ENCODE measurements at regions not wholly inside any gene's neighbourhood (a gene's known extent, or its start where the extent isn't known, plus 50 kb on each side); places are given as distances from the start of the nearest gene placed in this dataset.
"Not testable (repeated sequence)": the region's sequence is repeated elsewhere in the genome, so short reads cannot be mapped to it uniquely, and the experiment has no call there.

DNA sequence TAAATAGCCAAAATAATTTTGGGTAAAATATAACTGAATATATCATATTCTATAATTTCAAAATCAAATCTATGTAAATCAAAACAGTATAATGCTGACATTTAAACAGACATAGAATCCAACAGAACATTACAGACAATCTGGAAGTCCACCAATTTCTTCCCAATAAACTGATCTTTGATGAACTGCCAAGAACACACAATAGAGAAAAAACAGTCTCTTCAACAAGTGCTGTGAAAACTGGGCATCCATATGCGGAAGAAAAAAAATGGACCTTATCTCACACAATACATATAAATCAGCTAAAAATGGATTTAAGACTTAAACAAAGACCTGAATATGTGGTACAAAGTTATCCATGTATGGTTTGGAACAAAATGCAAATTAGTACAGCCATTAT lies 1022.7 kb downstream of the TMEM121 start:
- DNase-seq (ENCODE audit: insufficient read length, low spot score) (no peak), FAIRE-seq (no peak)

DNA sequence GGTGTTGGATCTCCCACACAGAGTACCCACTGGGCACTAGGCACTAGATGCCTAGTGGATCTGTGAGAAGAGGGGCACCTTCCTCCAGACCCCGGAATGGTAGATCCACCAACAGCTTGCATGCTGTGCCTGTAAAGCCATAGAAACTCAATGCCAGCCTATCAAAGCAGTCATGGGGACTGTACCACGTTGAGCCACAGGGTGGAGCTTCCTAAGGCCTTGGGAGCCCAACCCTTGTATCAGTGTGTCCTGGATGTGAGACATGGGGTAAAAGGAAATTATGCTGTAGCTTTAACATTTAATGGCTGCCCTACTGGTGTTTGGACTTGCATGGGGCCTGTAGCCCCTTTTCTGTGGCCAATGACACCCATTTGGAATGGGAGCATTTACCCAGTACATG lies 1024.9 kb downstream of the TMEM121 start:
- FAIRE-seq: no peak
- DNase-seq (ENCODE audit: insufficient read length, low spot score): no peak

DNA sequence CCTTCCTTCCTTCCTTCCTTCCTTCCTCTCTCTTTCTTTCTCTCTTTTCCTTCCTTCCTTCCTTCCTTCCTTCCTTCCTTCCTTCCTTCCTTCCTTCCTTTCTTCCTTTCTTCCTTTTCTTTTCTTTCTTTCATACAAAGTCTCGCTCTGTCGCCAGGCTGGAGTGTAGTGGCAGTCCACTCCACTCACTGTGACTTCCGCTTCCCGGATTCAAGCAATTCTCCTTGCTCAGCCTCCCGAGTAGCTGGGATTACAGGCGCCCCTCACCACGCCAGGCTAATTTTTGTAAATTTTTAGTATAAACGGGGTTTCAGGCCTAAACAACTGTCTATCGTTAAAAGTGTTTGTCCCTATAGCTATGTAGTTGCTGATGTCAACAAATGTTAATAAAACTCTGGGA lies 1029.8 kb downstream of the TMEM121 start:
- FAIRE-seq; DNase-seq (ENCODE audit: insufficient read length, low spot score): not testable (repeated sequence)

- no peak for FAIRE-seq
Measured at GRCh38 chr14:106556665-106557289, 1030.4 kb downstream of the TMEM121 start.

DNA sequence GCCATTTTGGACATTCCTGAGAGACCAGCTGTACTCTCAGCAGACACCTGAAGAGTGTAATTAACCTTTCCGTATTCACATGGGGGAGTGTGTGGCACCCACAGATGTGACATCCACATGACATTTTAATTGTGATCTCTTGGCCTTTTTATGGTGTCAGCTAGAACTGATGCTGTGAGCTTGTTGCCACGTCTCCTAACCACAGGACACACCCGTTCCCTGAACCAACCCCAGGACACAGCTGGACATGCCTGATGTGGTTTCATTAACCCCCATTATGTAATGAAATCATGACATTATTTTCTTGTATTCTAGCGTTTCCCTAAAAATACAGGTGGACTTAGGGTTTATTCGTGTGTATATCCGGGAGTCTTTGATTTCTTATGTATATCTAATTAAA lies 1036.1 kb downstream of the TMEM121 start:
- FAIRE-seq: no peak
- DNase-seq (ENCODE audit: insufficient read length, low spot score): no peak

More at GRCh38 chr14:106556665-106557289, 1030.4 kb downstream of the TMEM121 start:
- DNase-seq (ENCODE audit: insufficient read length, low spot score): no peak

DNA sequence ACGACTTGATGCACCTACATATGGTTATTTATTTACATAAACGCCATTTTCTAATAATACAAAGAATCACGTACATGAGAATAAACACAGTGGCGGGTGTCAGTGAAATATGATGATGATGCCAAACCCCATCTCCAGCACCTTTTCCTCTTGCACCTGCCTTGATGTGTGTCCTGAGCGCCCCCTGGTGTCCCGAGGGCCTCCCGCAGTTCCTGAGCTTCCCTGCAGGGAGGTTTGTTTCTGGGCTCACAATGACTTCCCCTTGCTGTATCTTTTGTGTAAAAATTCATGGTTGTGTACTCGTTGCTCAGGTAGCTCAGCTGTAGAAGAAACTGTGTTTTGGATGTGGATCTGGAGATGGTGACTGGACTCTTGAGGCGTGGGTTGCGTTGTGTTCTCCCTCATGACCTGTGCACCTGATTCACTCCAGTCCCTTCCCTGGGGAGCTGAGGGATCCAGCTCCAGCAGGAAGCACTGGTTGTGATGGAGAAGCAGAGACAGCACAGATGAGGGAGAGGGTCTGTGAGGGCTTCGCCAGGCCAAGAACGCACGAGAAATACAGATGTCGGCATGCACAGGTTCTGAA lies 1037.8 kb downstream of the TMEM121 start:
- no peak for FAIRE-seq
- no peak for DNase-seq (ENCODE audit: insufficient read length, low spot score)

- DNase-seq (ENCODE audit: insufficient read length, low spot score): no peak
- FAIRE-seq: no peak
Measured at GRCh38 chr14:106578481-106578880, 1052.1 kb downstream of the TMEM121 start.

DNA sequence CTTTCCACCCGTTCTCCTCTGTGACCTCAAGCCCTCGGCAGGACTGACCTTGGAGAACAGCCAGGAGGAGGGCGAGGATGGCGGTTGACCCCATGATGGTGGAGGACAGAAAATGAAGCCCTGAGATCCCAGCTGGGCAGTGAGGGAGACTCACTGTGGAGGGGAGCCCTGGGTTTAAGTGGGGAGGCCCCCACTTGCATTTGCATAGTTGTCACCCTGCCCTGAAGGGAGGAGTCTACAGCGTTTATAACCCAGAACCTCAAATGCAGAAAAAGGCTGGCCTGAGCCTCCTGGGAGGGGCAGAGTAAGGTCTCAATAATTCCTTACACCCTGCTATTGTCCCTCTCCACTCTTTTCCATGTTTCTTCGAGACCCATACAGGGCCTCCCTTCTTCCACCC lies 1052.7 kb downstream of the TMEM121 start:
- FAIRE-seq: no peak
- DNase-seq (ENCODE audit: insufficient read length, low spot score): no peak

DNA sequence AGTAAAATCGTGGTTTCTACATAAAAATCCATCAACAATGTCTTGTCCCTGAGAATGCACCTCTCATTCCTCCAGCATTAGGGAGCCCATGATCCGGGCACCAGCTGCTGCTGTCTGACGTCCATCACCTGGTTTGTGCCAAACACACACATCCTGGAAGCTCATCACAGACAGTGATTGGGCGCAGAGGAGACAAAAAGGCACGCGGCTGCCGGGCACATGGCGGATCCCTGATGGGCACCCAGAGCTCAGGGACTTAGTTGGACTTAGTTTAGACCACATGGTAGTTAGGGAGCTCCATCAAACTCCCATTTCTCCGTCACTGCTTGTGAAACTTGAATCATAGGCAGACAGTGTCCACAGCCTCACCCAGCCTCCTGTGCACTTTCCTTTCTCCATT lies 1059.3 kb downstream of the TMEM121 start:
- DNase-seq (ENCODE audit: insufficient read length, low spot score): no peak
- no peak for FAIRE-seq

DNA sequence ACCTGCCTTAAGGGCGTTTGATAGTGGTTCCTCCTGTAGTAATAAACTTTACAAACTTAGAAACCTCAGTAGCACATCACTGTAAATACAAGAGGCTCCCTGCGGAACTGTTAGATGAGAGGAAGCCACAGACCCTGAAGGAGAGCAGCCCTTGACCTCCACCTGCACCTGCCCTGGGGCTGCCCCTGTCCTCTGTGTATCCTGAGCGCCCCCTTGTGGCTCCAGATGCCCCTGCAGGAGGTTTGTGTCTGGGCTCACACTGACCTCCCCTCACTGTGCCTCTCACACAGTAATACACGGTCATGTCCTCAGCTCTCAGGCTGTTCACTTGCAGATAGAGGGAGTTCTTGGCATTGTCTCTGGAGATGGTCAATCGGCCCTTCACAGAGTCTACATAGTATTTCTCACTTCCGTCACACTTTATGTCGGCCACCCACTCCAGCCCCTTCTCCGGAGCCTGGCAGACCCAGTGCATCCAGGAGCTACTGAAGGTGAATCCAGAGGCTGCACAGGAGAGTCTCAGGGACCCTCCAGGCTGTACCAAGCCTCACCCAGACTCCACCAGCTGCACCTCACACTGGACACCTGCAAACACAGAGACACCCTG lies 1059.8 kb downstream of the TMEM121 start:
- FAIRE-seq (no peak), DNase-seq (ENCODE audit: insufficient read length, low spot score) (no peak)

DNA sequence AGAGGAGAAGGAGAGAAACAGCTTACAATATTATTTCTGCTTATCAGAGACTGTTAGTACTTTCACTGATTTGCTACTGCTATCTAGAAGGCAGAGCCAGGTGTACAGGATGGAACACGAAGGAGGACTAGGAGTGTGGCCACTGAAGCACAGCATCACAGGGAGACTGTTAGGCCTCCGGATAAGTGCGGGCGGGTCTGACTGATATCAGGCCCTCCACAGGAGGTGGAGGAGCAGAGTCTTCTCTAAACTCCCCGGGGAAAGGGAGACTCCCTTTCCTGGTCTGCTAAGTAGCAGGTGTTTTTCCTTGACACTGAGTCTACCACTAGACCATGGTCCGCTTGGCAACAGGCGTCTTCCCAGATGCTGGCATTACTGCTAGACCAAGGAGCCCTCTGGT lies 1065.2 kb downstream of the TMEM121 start:
- not testable (repeated sequence) for DNase-seq (ENCODE audit: insufficient read length, low spot score); FAIRE-seq

GRCh38 chr14:106592115-106592852 lies 1065.9 kb downstream of the TMEM121 start:
- not testable (repeated sequence) for FAIRE-seq; DNase-seq (ENCODE audit: insufficient read length, low spot score)

DNA sequence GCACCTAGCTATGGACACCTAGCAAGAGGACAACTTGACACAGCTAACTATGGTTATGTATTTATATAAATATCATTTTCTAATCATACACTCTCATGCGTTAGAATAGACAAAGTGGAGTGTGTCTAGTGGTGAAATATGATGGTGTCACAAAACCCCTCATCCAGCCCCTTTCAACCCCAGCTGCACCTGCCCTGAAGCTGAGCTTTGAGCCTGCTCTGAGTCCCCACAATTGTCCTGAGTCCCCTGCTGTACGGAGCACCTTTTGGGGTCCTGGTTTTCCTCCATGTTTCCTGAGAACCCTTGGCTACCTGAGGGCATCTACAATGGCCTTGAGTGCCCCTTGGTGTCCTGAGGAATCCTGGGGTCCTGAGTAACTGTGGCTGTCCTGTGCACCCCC lies 1072.8 kb downstream of the TMEM121 start:
- FAIRE-seq: no peak
- DNase-seq (ENCODE audit: insufficient read length, low spot score): no peak

DNA sequence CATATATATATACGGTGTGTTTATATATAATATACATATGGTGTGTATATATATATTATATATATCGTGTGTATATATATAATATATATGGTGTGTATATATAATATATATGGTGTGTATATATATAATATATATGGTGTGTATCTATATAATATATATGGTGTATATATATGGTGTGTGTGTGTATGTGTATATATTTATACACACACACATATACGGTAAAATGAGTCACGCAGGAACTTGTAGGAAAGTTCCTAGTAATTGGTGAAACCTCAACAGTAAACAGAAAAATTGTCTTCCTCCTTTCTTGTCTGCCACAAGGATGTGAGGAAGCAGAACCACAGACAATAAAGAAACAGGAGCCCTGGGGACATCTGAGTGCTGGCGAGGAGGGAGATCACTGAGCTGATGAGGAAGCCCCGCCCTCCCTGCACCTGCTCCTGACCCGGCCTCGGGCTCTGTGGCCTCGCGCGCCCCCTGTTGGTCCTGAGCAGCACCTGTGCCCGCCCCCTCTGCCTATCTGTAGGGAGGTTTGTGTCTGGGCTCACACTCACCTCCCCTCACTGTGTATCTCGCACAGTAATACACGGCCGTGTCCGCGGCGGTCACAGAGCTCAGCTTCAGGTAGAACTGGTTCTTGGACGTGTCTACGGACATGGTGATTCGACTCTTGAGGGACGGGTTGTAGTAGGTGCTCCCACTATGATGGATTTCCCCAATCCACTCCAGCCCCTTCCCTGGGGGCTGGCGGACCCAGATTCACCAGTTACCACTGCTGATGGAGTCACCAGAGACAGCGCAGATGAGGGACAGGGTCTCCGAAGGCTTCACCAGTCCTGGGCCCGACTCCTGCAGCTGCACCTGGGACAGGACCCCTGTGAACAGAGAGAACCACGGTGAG lies 1079.4 kb downstream of the TMEM121 start:
- no peak for FAIRE-seq

DNA sequence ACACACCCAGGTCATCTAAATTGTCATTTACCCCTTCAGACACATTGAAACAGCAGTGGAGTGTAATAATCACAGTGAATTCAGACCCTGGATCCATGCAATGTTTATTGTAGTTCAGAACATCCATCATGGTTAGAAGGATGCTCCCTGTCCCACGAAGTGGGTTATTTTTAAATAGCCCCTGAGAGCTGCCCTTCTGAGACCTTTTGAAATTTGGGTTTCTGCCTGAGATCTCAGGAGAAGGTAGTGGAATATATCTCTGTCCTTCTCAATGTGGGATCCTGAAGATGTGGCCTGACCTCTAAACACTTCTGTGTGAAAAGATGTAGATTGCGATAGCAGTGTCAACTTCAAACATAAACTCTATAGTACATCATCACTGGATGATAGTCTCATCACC lies 1080.6 kb downstream of the TMEM121 start:
- DNase-seq (ENCODE audit: insufficient read length, low spot score) (no peak), FAIRE-seq (no peak)

More for the DNA sequence above, 1079.4 kb downstream of the TMEM121 start:
- no peak for DNase-seq (ENCODE audit: insufficient read length, low spot score)

GRCh38 chr14:106610691-106611090 lies 1084.3 kb downstream of the TMEM121 start:
- no peak for FAIRE-seq
- no peak for DNase-seq (ENCODE audit: insufficient read length, low spot score)

DNA sequence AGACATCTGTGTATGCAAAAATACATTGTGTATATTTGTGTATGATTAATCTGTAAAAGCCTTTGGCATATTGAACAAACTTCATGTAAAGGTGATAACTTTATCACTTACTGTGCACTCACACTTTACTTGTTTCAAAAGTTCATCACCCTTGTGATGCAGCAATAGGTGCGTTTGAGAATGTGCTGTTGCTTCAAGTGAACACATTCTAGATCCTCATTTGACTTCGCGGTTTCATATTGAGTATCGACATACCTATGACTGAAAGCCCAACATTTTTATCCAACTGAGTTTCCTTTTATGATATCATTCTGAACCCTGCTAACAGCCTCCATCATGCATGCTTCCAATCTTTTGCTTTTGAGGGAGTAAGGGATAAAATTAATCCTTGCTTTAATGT lies 1086.9 kb downstream of the TMEM121 start:
- DNase-seq (ENCODE audit: insufficient read length, low spot score): no peak
- FAIRE-seq: no peak

- FAIRE-seq; DNase-seq (ENCODE audit: insufficient read length, low spot score): not testable (repeated sequence)
Measured at GRCh38 chr14:106618471-106618951, 1092.1 kb downstream of the TMEM121 start.

- no peak for FAIRE-seq
- no peak for DNase-seq (ENCODE audit: insufficient read length, low spot score)
Measured at GRCh38 chr14:106619606-106620005, 1093.2 kb downstream of the TMEM121 start.

GRCh38 chr14:106620368-106620767 lies 1094.0 kb downstream of the TMEM121 start:
- DNase-seq (ENCODE audit: insufficient read length, low spot score) (no peak), FAIRE-seq (no peak)
